Muscle layer of colon (tissue), 2 donors: ENCODE measurements at regions not wholly inside any gene's neighbourhood (a gene's known extent, or its start where the extent isn't known, plus 50 kb on each side); places are given as distances from the start of the nearest gene placed in this dataset.

ENCODE experiments used
- H3K27ac ChIP-seq: one replicate; pipeline ENCODE4 v1.7.0; 2013; ENCODE audit warnings: low read depth, mild to moderate bottlenecking, low read length, moderate library complexity
- H3K27me3 ChIP-seq, 2 donors: one replicate each; pipeline ENCODE4 v1.7.0; 2013; ENCODE audit warnings: low read length in 2 of 2, mild to moderate bottlenecking in 2 of 2; ENCODE audit not compliant: insufficient read depth in 2 of 2, control insufficient read depth in 1 of 2
- H3K36me3 ChIP-seq: one replicate; pipeline ENCODE4 v1.7.0; 2013; ENCODE audit warnings: mild to moderate bottlenecking, low read length; ENCODE audit not compliant: insufficient read depth
- H3K4me1 ChIP-seq: one replicate; pipeline ENCODE4 v1.7.0; 2013; ENCODE audit warnings: mild to moderate bottlenecking, low read length; ENCODE audit not compliant: insufficient read depth
- H3K4me3 ChIP-seq, 2 donors: one replicate each; pipeline ENCODE4 v1.7.0; 2013; ENCODE audit warnings: low read length in 2 of 2, low read depth in 1 of 2, mild to moderate bottlenecking in 1 of 2, moderate library complexity in 1 of 2
- H3K9ac ChIP-seq: one replicate; pipeline ENCODE4 v1.7.0; 2013; ENCODE audit warnings: low read length
- H3K9me3 ChIP-seq: one replicate; pipeline ENCODE4 v1.7.0; 2013; ENCODE audit warnings: mild to moderate bottlenecking, low read length
- donor health status: abdominal sarcoma.
- donor health status: Adenocarcinoma of cecum.

DNA sequence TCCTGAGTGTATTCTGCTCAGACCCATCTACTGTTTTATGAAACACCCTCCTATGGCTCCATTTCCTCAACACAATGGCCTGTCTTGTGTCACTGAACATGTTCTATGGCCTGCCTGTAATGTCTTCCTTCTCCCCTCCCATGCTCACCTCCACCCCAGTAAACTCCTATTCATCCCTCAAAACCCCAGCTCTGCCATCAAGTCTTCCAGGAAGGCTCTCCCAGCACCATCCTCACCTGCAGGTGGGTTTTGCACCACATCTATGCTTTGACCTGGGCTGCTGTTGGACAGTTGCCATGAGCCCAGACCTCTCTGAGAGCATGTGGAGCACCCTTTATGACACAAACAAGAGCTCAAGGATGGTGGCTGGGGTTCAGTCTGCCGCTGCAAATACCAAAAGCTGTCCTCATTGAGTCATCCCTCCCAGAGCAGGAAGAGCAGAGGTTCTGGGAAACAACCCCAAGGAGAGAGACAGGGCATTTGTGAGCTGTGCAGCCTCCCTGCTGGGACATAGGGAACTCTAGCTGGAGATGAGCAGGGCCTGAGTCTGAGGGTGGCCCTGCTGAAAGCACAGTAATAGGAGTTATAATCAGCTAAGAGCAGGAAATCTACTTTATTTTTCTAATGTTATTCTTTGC is 93.8 kb upstream of the CD93 start:
- Histone ChIP-seq H3K27ac (no peak overlapping the region), H3K36me3 (no peaks in the 10 kb centered on the region), H3K9ac (no peak overlapping the region), H3K4me1 (no peaks in the 10 kb centered on the region), H3K9me3 (peaks cover 6% of the 10 kb centered on the region), H3K4me3 (no peak overlapping the region), H3K27me3 (no peaks in the 10 kb centered on the region)

DNA sequence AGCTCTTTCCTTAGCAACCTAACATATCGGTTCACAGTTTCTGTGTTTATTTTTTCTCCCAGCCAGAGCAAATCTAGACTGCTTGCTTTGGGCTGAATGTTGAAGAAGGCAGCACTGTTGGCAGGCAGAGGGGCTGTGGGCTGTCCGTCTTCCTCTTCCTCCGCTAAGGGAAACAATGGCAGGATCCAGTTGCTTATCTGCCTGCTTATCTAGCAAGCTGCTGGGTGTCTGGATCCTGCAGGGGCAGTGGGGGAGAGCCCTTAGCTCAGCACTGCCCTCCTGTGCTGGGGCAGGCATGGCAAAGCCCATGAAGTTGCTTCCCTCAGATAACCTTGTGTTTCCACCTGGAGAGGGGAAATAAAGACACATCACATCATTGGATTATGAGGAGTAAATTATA is 92.7 kb upstream of the CD93 start:
- Histone ChIP-seq H3K9me3 (peaks cover 6% of the 10 kb centered on the region), H3K27ac (no peak overlapping the region), H3K4me3 (no peak overlapping the region), H3K9ac (no peak overlapping the region), H3K4me1 (no peaks in the 10 kb centered on the region), H3K36me3 (no peaks in the 10 kb centered on the region), H3K27me3 (no peaks in the 10 kb centered on the region)

DNA sequence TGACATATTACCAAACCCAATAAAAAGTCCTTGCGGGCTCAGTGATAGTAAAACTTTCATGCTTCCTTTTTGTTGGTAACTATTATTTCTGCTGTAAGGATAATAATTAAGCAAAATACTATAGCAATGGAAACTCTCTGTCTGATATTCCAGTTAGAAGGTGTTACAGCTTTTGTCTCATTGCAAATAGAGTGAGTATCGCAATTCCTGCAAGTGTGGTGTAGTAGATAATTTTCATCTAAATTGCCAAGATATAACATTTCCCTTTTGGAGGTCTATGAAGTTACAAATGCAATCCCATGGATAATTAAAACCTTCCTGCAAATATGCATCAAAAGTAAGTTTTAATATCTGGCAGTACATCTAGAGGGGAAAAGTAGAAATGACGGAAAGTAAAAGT is 88.7 kb upstream of the CD93 start:
- Histone ChIP-seq H3K36me3 (no peaks in the 10 kb centered on the region), H3K27ac (no peak overlapping the region)

GRCh38 chr20:23167431-23167830 is 81.3 kb upstream of the CD93 start:
- Histone ChIP-seq H3K4me3 (no peak overlapping the region), H3K9ac (no peak overlapping the region), H3K36me3 (no peaks in the 10 kb centered on the region), H3K4me1 (no peaks in the 10 kb centered on the region), H3K9me3 (no peaks in the 10 kb centered on the region), H3K27me3 (no peaks in the 10 kb centered on the region), H3K27ac (no peak overlapping the region)

More for the DNA sequence above, 88.7 kb upstream of the CD93 start:
- no peaks in the 10 kb centered on the region for H3K4me1 ChIP-seq
- peaks cover 6% of the 10 kb centered on the region for H3K9me3 ChIP-seq
- H3K4me3 ChIP-seq = no peak overlapping the region
- H3K27me3 ChIP-seq = no peaks in the 10 kb centered on the region
- H3K9ac ChIP-seq = no peak overlapping the region

DNA sequence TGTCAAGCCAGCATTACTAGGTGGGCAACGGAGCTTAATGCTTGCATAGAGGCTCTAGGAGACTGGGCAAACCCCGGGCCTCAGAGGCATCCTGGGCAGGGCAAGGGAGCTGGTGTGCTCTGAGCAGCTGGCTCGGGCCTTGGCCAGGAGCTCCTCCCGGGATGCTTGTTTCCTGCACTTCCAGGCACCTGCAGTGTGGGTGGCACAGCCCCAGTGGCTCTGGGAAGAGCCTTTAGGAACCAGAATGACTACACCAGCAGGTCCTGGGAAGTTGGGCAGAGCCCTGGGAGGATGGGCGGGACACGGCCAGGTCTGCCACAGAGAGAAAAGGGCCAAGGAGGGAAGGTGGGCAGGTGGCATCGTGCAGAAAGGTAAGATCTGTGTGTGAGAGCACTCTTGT is 80.4 kb upstream of the CD93 start:
- Histone ChIP-seq H3K9me3 (no peaks in the 10 kb centered on the region), H3K27me3 (no peaks in the 10 kb centered on the region), H3K36me3 (no peaks in the 10 kb centered on the region), H3K27ac (no peak overlapping the region), H3K4me1 (no peaks in the 10 kb centered on the region), H3K9ac (no peak overlapping the region), H3K4me3 (no peak overlapping the region)

DNA sequence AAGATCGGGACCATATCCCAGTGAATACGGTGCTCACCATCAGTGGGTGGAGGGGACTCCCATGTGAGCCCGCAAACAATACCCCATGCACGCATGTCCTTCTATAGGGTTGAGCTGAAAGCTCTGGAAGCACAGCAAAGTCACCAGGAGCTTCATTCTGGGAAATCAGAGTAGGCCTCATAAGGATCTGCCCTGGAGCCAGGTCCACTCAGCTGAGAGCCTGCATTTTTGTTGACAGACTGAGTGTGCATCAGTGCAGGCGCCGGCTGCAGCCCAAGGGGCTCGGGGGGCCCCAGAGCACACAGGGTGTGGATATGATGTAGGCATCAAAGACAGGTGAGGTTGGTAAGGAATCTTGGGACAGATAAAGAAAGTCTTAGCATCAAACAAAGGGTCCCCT is 79.8 kb upstream of the CD93 start:
- no peaks in the 10 kb centered on the region for H3K27me3 ChIP-seq
- no peak overlapping the region for H3K9ac ChIP-seq
- no peaks in the 10 kb centered on the region for H3K4me1 ChIP-seq
- H3K27ac ChIP-seq = no peak overlapping the region
- H3K36me3 ChIP-seq = no peaks in the 10 kb centered on the region
- no peak overlapping the region for H3K4me3 ChIP-seq
- no peaks in the 10 kb centered on the region for H3K9me3 ChIP-seq

DNA sequence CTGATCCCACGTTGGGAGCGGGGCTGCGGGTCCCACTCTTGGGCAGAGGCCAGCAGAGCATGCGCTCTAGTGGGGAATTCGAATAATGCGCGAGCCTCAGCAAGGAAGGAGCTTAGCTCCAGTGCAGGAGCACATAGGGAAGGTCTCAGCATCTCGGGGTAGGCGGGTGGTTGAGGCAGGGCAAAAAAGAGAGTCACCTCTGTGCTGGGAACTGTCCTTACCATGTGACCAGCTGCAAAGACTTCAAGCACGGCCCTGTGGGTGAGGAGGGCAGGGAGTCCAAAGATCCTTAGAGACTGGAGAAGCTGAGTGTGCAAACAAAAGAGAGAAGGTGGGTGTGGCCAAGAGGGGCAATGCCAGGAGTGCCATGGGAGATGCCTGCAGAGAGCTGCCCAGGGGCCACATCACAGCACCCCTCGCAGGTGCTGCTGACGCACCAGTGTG is 79.2 kb upstream of the CD93 start:
- no peak overlapping the region for H3K9ac ChIP-seq
- H3K36me3 ChIP-seq = no peaks in the 10 kb centered on the region
- no peak overlapping the region for H3K4me3 ChIP-seq
- peaks cover 5% of the 10 kb centered on the region for H3K4me1 ChIP-seq
- H3K27ac ChIP-seq = no peak overlapping the region
- no peaks in the 10 kb centered on the region for H3K9me3 ChIP-seq
- no peaks in the 10 kb centered on the region for H3K27me3 ChIP-seq

DNA sequence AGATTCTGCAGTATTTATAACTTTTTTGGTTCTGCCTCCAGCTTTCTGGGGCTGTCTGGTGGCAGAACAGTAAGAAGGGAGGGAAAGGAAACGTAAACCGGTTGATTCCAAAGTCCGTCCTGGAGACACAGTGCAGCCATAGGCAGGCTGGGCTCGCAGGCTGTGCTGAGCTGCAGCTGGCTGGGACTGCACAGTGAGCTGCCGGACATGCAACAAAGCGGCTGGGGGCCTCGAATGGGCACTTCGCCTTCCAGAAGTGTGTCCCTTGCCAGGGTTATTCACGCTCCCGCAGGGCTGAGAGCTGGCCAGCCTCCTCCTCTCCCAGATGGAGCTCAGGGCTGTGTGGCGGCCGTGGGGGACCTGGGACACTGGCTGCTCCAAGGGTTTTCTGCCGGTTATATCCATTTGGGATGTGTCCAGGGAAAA is 78.1 kb upstream of the CD93 start:
- Histone ChIP-seq H3K9me3 (no peaks in the 10 kb centered on the region), H3K9ac (no peak overlapping the region), H3K27ac (no peak overlapping the region), H3K4me1 (peaks cover 10% of the 10 kb centered on the region), H3K36me3 (no peaks in the 10 kb centered on the region), H3K27me3 (no peaks in the 10 kb centered on the region), H3K4me3 (no peak overlapping the region)

- H3K36me3 ChIP-seq = no peaks in the 10 kb centered on the region
- H3K27ac ChIP-seq = no peak overlapping the region
- no peaks in the 10 kb centered on the region for H3K27me3 ChIP-seq
- no peaks in the 10 kb centered on the region for H3K9me3 ChIP-seq
- H3K4me1 ChIP-seq = peaks cover 10% of the 10 kb centered on the region
- H3K4me3 ChIP-seq = no peak overlapping the region
- no peak overlapping the region for H3K9ac ChIP-seq
Observed at GRCh38 chr20:23163562-23163961, 77.4 kb upstream of the CD93 start.

GRCh38 chr20:23162887-23163286 is 76.8 kb upstream of the CD93 start:
- Histone ChIP-seq H3K27ac (no peak overlapping the region), H3K27me3 (no peaks in the 10 kb centered on the region), H3K4me1 (peaks cover 10% of the 10 kb centered on the region), H3K4me3 (no peak overlapping the region), H3K9me3 (no peaks in the 10 kb centered on the region), H3K36me3 (no peaks in the 10 kb centered on the region), H3K9ac (no peak overlapping the region)

- Histone ChIP-seq H3K9me3 (no peaks in the 10 kb centered on the region), H3K36me3 (no peaks in the 10 kb centered on the region), H3K27ac (no peak overlapping the region), H3K4me3 (no peak overlapping the region), H3K4me1 (peaks cover 10% of the 10 kb centered on the region), H3K27me3 (no peaks in the 10 kb centered on the region), H3K9ac (no peak overlapping the region)
Observed at GRCh38 chr20:23161968-23162696, 76.0 kb upstream of the CD93 start.
